ENCODE measurements at regions not wholly inside any gene's neighbourhood (a gene's known extent, or its start where the extent isn't known, plus 50 kb on each side); places are given as distances from the start of the nearest gene placed in this dataset.

- Mint-ChIP-seq H3K9me3 (peaks cover 15 to 16% of the 10 kb centered on the region in 2 experiments), H3K4me1 (peaks cover 23% of the 10 kb centered on the region in 2 experiments), H3K27ac (no peak overlapping the region; a peak in 1 of 7 replicates), H3K36me3 (ENCODE audit: insufficient read depth in 1 of 3, low read depth in 3 of 3) (peaks cover 6 to 15% (median 13%) of the 10 kb centered on the region in 3 experiments; a peak in 6 of 7 replicates), H3K27me3 (ENCODE audit: low read depth) (no peaks in the 10 kb centered on the region), H3K4me3 (no peak overlapping the region)
- no peak overlapping the region for H2AFZ ChIP-seq (ENCODE audit: low read length)
- H3K27me3 ChIP-seq (ENCODE audit: insufficient read depth, low read length) = no peaks in the 10 kb centered on the region
- no peak overlapping the region for H3T11ph ChIP-seq (ENCODE audit: low read length)
- no peak overlapping the region for H3K4ac ChIP-seq (ENCODE audit: low read depth, low read length)
- H3K9ac ChIP-seq (ENCODE audit: extremely low read depth, insufficient read length, low read length) = no peak overlapping the region
- H4K91ac ChIP-seq (ENCODE audit: insufficient read length, low read depth, low read length) = no peak overlapping the region
- H2AK5ac ChIP-seq (ENCODE audit: insufficient read length, low read length) = no peak overlapping the region
- H3K18ac ChIP-seq (ENCODE audit: insufficient read length, low read depth, low read length) = no peak overlapping the region
- H4K8ac ChIP-seq (replicated peaks; ENCODE audit: insufficient read length, low read depth, low read length) = no peak overlapping the region
- no peak overlapping the region for H3K23ac ChIP-seq (ENCODE audit: insufficient read length, low read depth, low read length)
- no peaks in the 10 kb centered on the region for H4K20me1 ChIP-seq (ENCODE audit: control insufficient read depth, insufficient read depth, insufficient read length)
- no peaks in the 10 kb centered on the region for H3K79me2 ChIP-seq (ENCODE audit: insufficient read depth, low read length)
- H4K5ac ChIP-seq (ENCODE audit: insufficient read length, low read depth, low read length) = no peak overlapping the region
- H3K27ac ChIP-seq (ENCODE audit: insufficient read length, low read depth, low read length) = no peak overlapping the region
- H3K23me2 ChIP-seq (ENCODE audit: insufficient read length, low read depth, low read length, poor library complexity, severe bottlenecking) = no peaks in the 10 kb centered on the region
- H3K4me2 ChIP-seq (ENCODE audit: insufficient read depth, insufficient read length, low read length) = no peak overlapping the region
- H3K14ac ChIP-seq (ENCODE audit: insufficient read depth, low read length) = no peak overlapping the region
- H3K9me3 ChIP-seq (ENCODE audit: control insufficient read depth, low read depth, low read length) = no peaks in the 10 kb centered on the region
- H3K4me1 ChIP-seq (ENCODE audit: insufficient read depth, low read length) = no peaks in the 10 kb centered on the region
- H3K79me1 ChIP-seq (ENCODE audit: insufficient read depth, low read depth, low read length, poor library complexity, severe bottlenecking) = no peaks in the 10 kb centered on the region
- H2BK20ac ChIP-seq (ENCODE audit: low read depth, low read length, poor library complexity, severe bottlenecking) = no peak overlapping the region
- DNase-seq = no peak
- H2BK12ac ChIP-seq (ENCODE audit: insufficient read length, low read depth, low read length) = no peak overlapping the region
- WGBS (ENCODE audit: extremely low coverage, insufficient read length, low lambda C conversion rate) = no CpG with 5 or more reads among the region's 1 CpG
- TF ChIP-seq, protein P1, sequence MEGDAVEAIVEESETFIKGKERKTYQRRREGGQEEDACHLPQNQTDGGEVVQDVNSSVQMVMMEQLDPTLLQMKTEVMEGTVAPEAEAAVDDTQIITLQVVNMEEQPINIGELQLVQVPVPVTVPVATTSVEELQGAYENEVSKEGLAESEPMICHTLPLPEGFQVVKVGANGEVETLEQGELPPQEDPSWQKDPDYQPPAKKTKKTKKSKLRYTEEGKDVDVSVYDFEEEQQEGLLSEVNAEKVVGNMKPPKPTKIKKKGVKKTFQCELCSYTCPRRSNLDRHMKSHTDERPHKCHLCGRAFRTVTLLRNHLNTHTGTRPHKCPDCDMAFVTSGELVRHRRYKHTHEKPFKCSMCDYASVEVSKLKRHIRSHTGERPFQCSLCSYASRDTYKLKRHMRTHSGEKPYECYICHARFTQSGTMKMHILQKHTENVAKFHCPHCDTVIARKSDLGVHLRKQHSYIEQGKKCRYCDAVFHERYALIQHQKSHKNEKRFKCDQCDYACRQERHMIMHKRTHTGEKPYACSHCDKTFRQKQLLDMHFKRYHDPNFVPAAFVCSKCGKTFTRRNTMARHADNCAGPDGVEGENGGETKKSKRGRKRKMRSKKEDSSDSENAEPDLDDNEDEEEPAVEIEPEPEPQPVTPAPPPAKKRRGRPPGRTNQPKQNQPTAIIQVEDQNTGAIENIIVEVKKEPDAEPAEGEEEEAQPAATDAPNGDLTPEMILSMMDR (conservative IDR thresholded peaks at IDR 0.05) = no peak
- no peak overlapping the region for H2BK15ac ChIP-seq (ENCODE audit: low read depth, low read length)
- H2BK120ac ChIP-seq (ENCODE audit: low read depth, low read length, poor library complexity, severe bottlenecking) = no peak overlapping the region
- no peak overlapping the region for H3K56ac ChIP-seq (ENCODE audit: insufficient read length, low read depth, low read length)
- no peak overlapping the region for H2BK5ac ChIP-seq (ENCODE audit: insufficient read length, low read length)
These were observed 168.1 kb upstream of the SATB1 start for GRCh38 chr3:18593231-18593630.
